ENCODE measurements at regions not wholly inside any gene's neighbourhood (a gene's known extent, or its start where the extent isn't known, plus 50 kb on each side); places are given as distances from the start of the nearest gene placed in this dataset.

GRCh38 chr1:69475021-69475420 is 92.7 kb upstream of the LRRC7 start:
- no peaks in the 10 kb centered on the region for H3K79me2 ChIP-seq (replicated peaks; ENCODE audit: insufficient read depth, low read length)
- H3K4me3 ChIP-seq (ENCODE audit: low read length): no peak overlapping the region
- H3K27ac ChIP-seq (ENCODE audit: low read length): no peak overlapping the region
- no peaks in the 10 kb centered on the region for H3K9me2 ChIP-seq (ENCODE audit: insufficient read depth, low read length)
- H4K20me1 ChIP-seq (ENCODE audit: insufficient read depth): no peaks in the 10 kb centered on the region
- no peaks in the 10 kb centered on the region for H3K27me3 ChIP-seq (ENCODE audit: insufficient read depth, low read depth, low read length)
- no peak overlapping the region for H3K9ac ChIP-seq (ENCODE audit: low read length)
- no peak overlapping the region for H2AFZ ChIP-seq (ENCODE audit: low read depth, low read length)
- H3F3A ChIP-seq (ENCODE audit: insufficient read depth, low read length, poor library complexity, severe bottlenecking): no peaks in the 10 kb centered on the region
- TF ChIP-seq SMC3 (conservative IDR thresholded peaks at IDR 0.05; ENCODE audit: poor library complexity): no peak
- no peak for TF ChIP-seq EP300 (conservative IDR thresholded peaks at IDR 0.05; ENCODE audit: poor library complexity, severe bottlenecking)
- TF ChIP-seq CTCF (IDR thresholded peaks at IDR 0.05; ENCODE audit: poor library complexity, severe bottlenecking): no peak
- TF ChIP-seq RAD21 (conservative IDR thresholded peaks at IDR 0.05): no peak
- TF ChIP-seq POLR2AphosphoS5 (IDR thresholded peaks at IDR 0.05): no peak
- no peak for TF ChIP-seq MXI1 (conservative IDR thresholded peaks at IDR 0.05; ENCODE audit: poor library complexity, severe bottlenecking)
- no peak for TF ChIP-seq TAF1 (IDR thresholded peaks at IDR 0.05; ENCODE audit: low read depth)
- no peaks in the 10 kb centered on the region for H3K9me3 ChIP-seq (ENCODE audit: low read length)
- H3K36me3 ChIP-seq (ENCODE audit: insufficient read depth, low read length): no peaks in the 10 kb centered on the region
- no peak overlapping the region for H3K4me2 ChIP-seq (ENCODE audit: low read length)

- TF ChIP-seq EZH2 (IDR thresholded peaks at IDR 0.05; ENCODE audit: borderline replicate concordance, insufficient read depth, low read length, poor library complexity, severe bottlenecking) (no peak), RAD21 (conservative IDR thresholded peaks at IDR 0.05) (no peak), EP300 (conservative IDR thresholded peaks at IDR 0.05; ENCODE audit: poor library complexity, severe bottlenecking) (no peak), MXI1 (conservative IDR thresholded peaks at IDR 0.05; ENCODE audit: poor library complexity, severe bottlenecking) (no peak), CTCF (IDR thresholded peaks at IDR 0.05; ENCODE audit: poor library complexity, severe bottlenecking) (no peak), TAF1 (IDR thresholded peaks at IDR 0.05; ENCODE audit: low read depth) (no peak)
- no peaks in the 10 kb centered on the region for H4K20me1 ChIP-seq (ENCODE audit: insufficient read depth)
- H3K4me3 ChIP-seq (ENCODE audit: low read length): no peak overlapping the region
- no peaks in the 10 kb centered on the region for H3K27me3 ChIP-seq (ENCODE audit: insufficient read depth, low read depth, low read length)
- H3F3A ChIP-seq (ENCODE audit: insufficient read depth, low read length, poor library complexity, severe bottlenecking): no peaks in the 10 kb centered on the region
- no peak overlapping the region for H3K9ac ChIP-seq (ENCODE audit: low read length)
- no peaks in the 10 kb centered on the region for H3K9me3 ChIP-seq (ENCODE audit: low read length)
- H3K4me2 ChIP-seq (ENCODE audit: low read length): no peak overlapping the region
- H2AFZ ChIP-seq (ENCODE audit: low read depth, low read length): no peak overlapping the region
- H3K79me2 ChIP-seq (replicated peaks; ENCODE audit: insufficient read depth, low read length): no peaks in the 10 kb centered on the region
- H3K36me3 ChIP-seq (ENCODE audit: insufficient read depth, low read length): no peaks in the 10 kb centered on the region
- no peaks in the 10 kb centered on the region for H3K9me2 ChIP-seq (ENCODE audit: insufficient read depth, low read length)
- no peak overlapping the region for H3K27ac ChIP-seq (ENCODE audit: low read length)
These were observed 88.0 kb upstream of the LRRC7 start for GRCh38 chr1:69479734-69480133.

- no peak overlapping the region for H3K27ac ChIP-seq (ENCODE audit: low read length)
- no peak overlapping the region for H3K9ac ChIP-seq (ENCODE audit: low read length)
- no peaks in the 10 kb centered on the region for H3K27me3 ChIP-seq (ENCODE audit: insufficient read depth, low read depth, low read length)
- H3K9me3 ChIP-seq (ENCODE audit: low read length): no peaks in the 10 kb centered on the region
- H3K4me3 ChIP-seq (ENCODE audit: low read length): no peak overlapping the region
- no peaks in the 10 kb centered on the region for H3F3A ChIP-seq (ENCODE audit: insufficient read depth, low read length, poor library complexity, severe bottlenecking)
- no peak overlapping the region for H2AFZ ChIP-seq (ENCODE audit: low read depth, low read length)
- TF ChIP-seq RAD21 (conservative IDR thresholded peaks at IDR 0.05) (no peak), REST (IDR thresholded peaks at IDR 0.05; ENCODE audit: borderline replicate concordance) (no peak), TAF1 (IDR thresholded peaks at IDR 0.05; ENCODE audit: low read depth) (no peak)
- no peaks in the 10 kb centered on the region for H3K36me3 ChIP-seq (ENCODE audit: insufficient read depth, low read length)
- no peak overlapping the region for H3K4me2 ChIP-seq (ENCODE audit: low read length)
- H3K79me2 ChIP-seq (replicated peaks; ENCODE audit: insufficient read depth, low read length): no peaks in the 10 kb centered on the region
- H4K20me1 ChIP-seq (ENCODE audit: insufficient read depth): no peaks in the 10 kb centered on the region
- no peaks in the 10 kb centered on the region for H3K9me2 ChIP-seq (ENCODE audit: insufficient read depth, low read length)
These were observed 84.5 kb upstream of the LRRC7 start for GRCh38 chr1:69483246-69483645.
